Stimulated activated CD4-positive, alpha-beta T cell treated with anti-CD3 and anti-CD28 coated beads, Interleukin-1b, Interleukin-23, amount 100 ng/mL, for 24 hours (primary cell): ENCODE measurements at regions not wholly inside any gene's neighbourhood (a gene's known extent, or its start where the extent isn't known, plus 50 kb on each side); places are given as distances from the start of the nearest gene placed in this dataset.
"Not testable (repeated sequence)": the region's sequence is repeated elsewhere in the genome, so short reads cannot be mapped to it uniquely, and the experiment has no call there.

Source experiments
- DNase-seq, 4 experiments: peaks; one replicate each; pipeline ENCODE4 v3.0.0-alpha.2; 2020; ENCODE audit warnings: low read depth in 4 of 4, low spot score in 1 of 4

- no peak for DNase-seq
Measured at GRCh38 chr10:42367532-42368230, 270.7 kb downstream of the ZNF33B start.

- DNase-seq, result no peak
Measured at GRCh38 chr10:42351745-42352144, 286.6 kb downstream of the ZNF33B start.

- not testable (repeated sequence) for DNase-seq
Measured at GRCh38 chr10:42336593-42337337, 301.6 kb downstream of the ZNF33B start.

- DNase-seq, result not testable (repeated sequence)
Measured at GRCh38 chr10:42335653-42336296, 302.6 kb downstream of the ZNF33B start.

- no peak for DNase-seq
Measured at GRCh38 chr10:42304341-42304740, 334.0 kb downstream of the ZNF33B start.

GRCh38 chr10:42281896-42282295 is 356.5 kb downstream of the ZNF33B start:
- not testable (repeated sequence) for DNase-seq

GRCh38 chr10:42269788-42270187 is 368.6 kb downstream of the ZNF33B start:
- not testable (repeated sequence) for DNase-seq

GRCh38 chr10:42263259-42263658 is 375.1 kb downstream of the ZNF33B start:
- not testable (repeated sequence) for DNase-seq

- DNase-seq, result not testable (repeated sequence)
Measured at GRCh38 chr10:42243002-42243401, 395.4 kb downstream of the ZNF33B start.

- DNase-seq, result no peak
Measured at GRCh38 chr10:42242135-42242805, 396.1 kb downstream of the ZNF33B start.

- DNase-seq, result not testable (repeated sequence)
Measured at GRCh38 chr10:42236401-42236800, 402.0 kb downstream of the ZNF33B start.

GRCh38 chr10:42235736-42236135 is 402.6 kb downstream of the ZNF33B start:
- not testable (repeated sequence) for DNase-seq

GRCh38 chr10:42235241-42235640 is 403.1 kb downstream of the ZNF33B start:
- not testable (repeated sequence) for DNase-seq

GRCh38 chr10:42234506-42234905 is 403.9 kb downstream of the ZNF33B start:
- DNase-seq, result not testable (repeated sequence)

- DNase-seq, result not testable (repeated sequence)
Measured at GRCh38 chr10:42233461-42234206, 404.7 kb downstream of the ZNF33B start.

GRCh38 chr10:42232955-42233354 is 405.4 kb downstream of the ZNF33B start:
- DNase-seq, result not testable (repeated sequence)

- not testable (repeated sequence) for DNase-seq
Measured at GRCh38 chr10:42230812-42231211, 407.6 kb downstream of the ZNF33B start.

- DNase-seq, result not testable (repeated sequence)
Measured at GRCh38 chr10:42230115-42230514, 408.3 kb downstream of the ZNF33B start.

- DNase-seq, result not testable (repeated sequence)
Measured at GRCh38 chr10:42227859-42228258, 410.5 kb downstream of the ZNF33B start.

GRCh38 chr10:42193588-42193987 is 444.8 kb downstream of the ZNF33B start:
- DNase-seq, result not testable (repeated sequence)
